GM23338 (cell line): ENCODE measurements at regions not wholly inside any gene's neighbourhood (a gene's known extent, or its start where the extent isn't known, plus 50 kb on each side); places are given as distances from the start of the nearest gene placed in this dataset.

Source experiments
- CTCF ChIP-seq, 2 experiments: fragments of 200-600 bp in 1 of 2; sonication (generic) in 1 of 2; conservative IDR thresholded peaks; 2 replicates each; pipeline versions ENCODE4 v1.5.1 to v1.6.1; 2016 to 2017; ENCODE audit warnings: antibody characterized with exemption in 2 of 2, low read depth in 2 of 2, mild to moderate bottlenecking in 2 of 2, moderate library complexity in 1 of 2
- POLR2AphosphoS5 ChIP-seq: IDR thresholded peaks from 2 replicates; pipeline ENCODE4 v1.6.1; 2016; ENCODE audit warnings: antibody characterized with exemption, low read depth

- TF ChIP-seq CTCF (conservative IDR thresholded peaks at IDR 0.05; ENCODE audit: low read depth in 2 of 2), result no peak
- no peak for TF ChIP-seq POLR2AphosphoS5
Measured at GRCh38 chr4:65918212-65918611, 247.9 kb upstream of the EPHA5 start.
